GM23338 (cell line): ENCODE measurements at regions not wholly inside any gene's neighbourhood (a gene's known extent, or its start where the extent isn't known, plus 50 kb on each side); places are given as distances from the start of the nearest gene placed in this dataset.

ENCODE experiments used
- ATAC-seq: fragments of 200-7000 bp; cut with Tn5 transposase; 3 replicates; pipeline ENCODE4 v1.9.1; 2020
- DNase-seq: peaks from one replicate; pipeline ENCODE4 v3.0.0-alpha.2; 2015; ENCODE audit warnings: low spot score
- H2AFZ ChIP-seq: fragments of 200-600 bp; sonication (generic); 2 replicates; pipeline ENCODE4 v1.8.0; 2016; ENCODE audit warnings: antibody characterized with exemption, mild to moderate bottlenecking, moderate library complexity
- H3F3A ChIP-seq: fragments of 200-600 bp; sonication (generic); replicated peaks from 2 replicates; pipeline ENCODE4 v1.8.0; 2017; ENCODE audit warnings: antibody characterized with exemption, mixed run types, low read depth
- H3K27ac ChIP-seq: fragments of 200-600 bp; sonication (generic); 2 replicates; pipeline ENCODE4 v1.6.1; 2016; ENCODE audit warnings: low read depth
- H3K27me3 ChIP-seq: fragments of 200-600 bp; sonication (generic); 2 replicates; pipeline ENCODE4 v1.8.0; 2016; ENCODE audit warnings: mild to moderate bottlenecking, mixed run types, moderate library complexity; ENCODE audit not compliant: insufficient read depth
- H3K36me3 ChIP-seq: fragments of 200-600 bp; sonication (generic); 2 replicates; pipeline ENCODE4 v1.8.0; 2016; ENCODE audit warnings: mild to moderate bottlenecking; ENCODE audit not compliant: insufficient read depth
- H3K4me1 ChIP-seq: fragments of 200-600 bp; sonication (generic); 2 replicates; pipeline ENCODE4 v1.8.0; 2016; ENCODE audit warnings: mild to moderate bottlenecking, moderate library complexity; ENCODE audit not compliant: insufficient read depth
- H3K4me2 ChIP-seq: fragments of 200-600 bp; sonication (generic); 2 replicates; pipeline ENCODE4 v1.7.1; 2017; ENCODE audit warnings: mixed run types
- H3K4me3 ChIP-seq: fragments of 200-600 bp; sonication (generic); 2 replicates; pipeline ENCODE4 v1.6.1; 2016; ENCODE audit warnings: mixed run types
- H3K79me2 ChIP-seq: fragments of 200-600 bp; sonication (generic); replicated peaks from 2 replicates; pipeline ENCODE4 v1.8.0; 2017; ENCODE audit warnings: mild to moderate bottlenecking; ENCODE audit not compliant: insufficient read depth
- H3K9me2 ChIP-seq: fragments of 200-600 bp; sonication (generic); 2 replicates; pipeline ENCODE4 v1.8.0; 2017; ENCODE audit not compliant: insufficient read depth
- H4K20me1 ChIP-seq: fragments of 200-600 bp; sonication (generic); replicated peaks from 2 replicates; pipeline ENCODE4 v1.8.0; 2017; ENCODE audit warnings: mild to moderate bottlenecking; ENCODE audit not compliant: insufficient read depth
- H3K27ac Mint-ChIP-seq: 2 replicates; pipeline ENCODE4 v1.8.0; 2020; ENCODE audit warnings: inconsistent platforms, mild to moderate bottlenecking, moderate library complexity, mixed read lengths
- H3K27me3 Mint-ChIP-seq: 3 replicates; pipeline ENCODE4 v1.8.0; 2022; ENCODE audit warnings: low read depth, mild to moderate bottlenecking, moderate library complexity, mixed read lengths, inconsistent platforms; ENCODE audit not compliant: insufficient read depth, poor library complexity
- H3K36me3 Mint-ChIP-seq: 3 replicates; pipeline ENCODE4 v1.8.0; 2021; ENCODE audit warnings: low read depth, mild to moderate bottlenecking, inconsistent platforms, moderate library complexity, mixed read lengths
- H3K4me1 Mint-ChIP-seq: 3 replicates; pipeline ENCODE4 v1.8.0; 2020; ENCODE audit warnings: mild to moderate bottlenecking, inconsistent platforms, mixed read lengths
- H3K4me3 Mint-ChIP-seq: 3 replicates; pipeline ENCODE4 v1.8.0; 2021; ENCODE audit warnings: moderate library complexity, mild to moderate bottlenecking, inconsistent platforms, mixed read lengths
- H3K9me3 Mint-ChIP-seq: 3 replicates; pipeline ENCODE4 v1.8.0; 2020; ENCODE audit warnings: moderate library complexity, mild to moderate bottlenecking, inconsistent platforms, mixed read lengths
- CREB1 ChIP-seq: fragments of 250-450 bp; sonication (Bioruptor Pico); IDR thresholded peaks from 2 replicates; pipeline ENCODE4 v1.5.0; 2020; ENCODE audit warnings: low read depth, mild to moderate bottlenecking, moderate library complexity
- CTCF ChIP-seq, 2 experiments: fragments of 200-600 bp in 1 of 2; sonication (generic) in 1 of 2; conservative IDR thresholded peaks; 2 replicates each; pipeline versions ENCODE4 v1.5.1 to v1.6.1; 2016 to 2017; ENCODE audit warnings: antibody characterized with exemption in 2 of 2, low read depth in 2 of 2, mild to moderate bottlenecking in 2 of 2, moderate library complexity in 1 of 2
- EZH2 ChIP-seq: fragments of 200-600 bp; sonication (generic); IDR thresholded peaks from one replicate; pipeline ENCODE4 v1.8.0; 2017; ENCODE audit warnings: antibody characterized with exemption, mild to moderate bottlenecking, low read depth; ENCODE audit not compliant: unreplicated experiment
- EZH2phosphoT487 ChIP-seq: fragments of 200-600 bp; sonication (generic); IDR thresholded peaks from one replicate; pipeline ENCODE4 v1.8.1; 2018; ENCODE audit warnings: antibody characterized with exemption; ENCODE audit not compliant: unreplicated experiment
- JUNB ChIP-seq: IDR thresholded peaks from one replicate; pipeline ENCODE4 v1.6.1; 2016; ENCODE audit warnings: antibody characterized with exemption; ENCODE audit not compliant: unreplicated experiment
- NANOG ChIP-seq: IDR thresholded peaks from 2 replicates; pipeline ENCODE4 v1.6.1; 2016; ENCODE audit warnings: antibody characterized with exemption, borderline replicate concordance
- POLR2AphosphoS5 ChIP-seq: IDR thresholded peaks from 2 replicates; pipeline ENCODE4 v1.6.1; 2016; ENCODE audit warnings: antibody characterized with exemption, low read depth
- REST ChIP-seq: IDR thresholded peaks from one replicate; pipeline ENCODE4 v1.6.1; 2018; ENCODE audit warnings: antibody characterized with exemption; ENCODE audit not compliant: unreplicated experiment
- STAT1 ChIP-seq: IDR thresholded peaks from one replicate; pipeline ENCODE4 v1.6.1; 2016; ENCODE audit warnings: antibody characterized with exemption; ENCODE audit not compliant: unreplicated experiment
- ZNF114 ChIP-seq: fragments of 250-450 bp; sonication (Bioruptor Pico); IDR thresholded peaks from 2 replicates; pipeline ENCODE4 v1.5.0; 2020; ENCODE audit warnings: mild to moderate bottlenecking, moderate library complexity
- ZNF331 ChIP-seq: fragments of 250-450 bp; sonication (Bioruptor Pico); IDR thresholded peaks from 2 replicates; pipeline ENCODE4 v1.5.0; 2020; ENCODE audit warnings: low read depth, mild to moderate bottlenecking, moderate library complexity
- TF ChIP-seq, protein P1 (sequence below): IDR thresholded peaks from 2 replicates; pipeline ENCODE4 v1.6.1; 2016; ENCODE audit warnings: antibody characterized with exemption
- TF ChIP-seq, protein P2 (sequence below): fragments of 250-450 bp; sonication (Bioruptor Pico); IDR thresholded peaks from 2 replicates; pipeline ENCODE4 v1.5.0; 2020; ENCODE audit warnings: mild to moderate bottlenecking, moderate library complexity

DNA sequence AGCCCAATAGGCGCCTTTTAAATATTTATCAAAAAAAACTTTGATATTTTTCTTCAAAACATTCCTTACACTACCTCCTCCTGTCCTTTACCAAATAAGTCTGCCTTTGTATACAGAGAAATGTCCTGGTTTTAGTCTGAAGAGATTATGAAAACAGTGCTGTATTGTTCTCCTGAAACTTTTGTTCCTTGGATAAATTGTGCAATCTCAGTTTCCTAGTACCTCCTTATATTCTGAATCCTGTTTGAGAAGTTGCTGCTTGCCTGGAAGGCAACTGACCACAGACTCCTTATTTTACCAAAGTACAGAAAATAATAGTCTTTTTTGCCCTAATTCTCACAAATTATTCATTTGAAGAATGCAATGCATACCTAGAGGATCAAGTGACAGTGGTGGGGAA is 349.5 kb downstream of the EPHA7 start:
- H3K4me3 ChIP-seq = no peak overlapping the region
- Mint-ChIP-seq H3K36me3 (peaks cover 11% of the 10 kb centered on the region), H3K27ac (no peak overlapping the region), H3K4me1 (peaks cover 3% of the 10 kb centered on the region; the same call in 2 of the 3 replicates), H3K4me3 (no peak overlapping the region), H3K27me3 (peaks cover 3% of the 10 kb centered on the region), H3K9me3 (peaks cover 11% of the 10 kb centered on the region)
- no peaks in the 10 kb centered on the region for H3K79me2 ChIP-seq
- H3K27me3 ChIP-seq = no peaks in the 10 kb centered on the region; the same call in 1 of the 2 replicates
- no peak overlapping the region for H3K27ac ChIP-seq
- H3K4me2 ChIP-seq = no peak overlapping the region
- H4K20me1 ChIP-seq = no peaks in the 10 kb centered on the region
- peaks cover 6% of the 10 kb centered on the region; the same call in 1 of the 2 replicates for H3K36me3 ChIP-seq
- no peak for ATAC-seq
- DNase-seq = no peak
- H3K9me2 ChIP-seq = peaks cover 2% of the 10 kb centered on the region; the same call in 1 of the 2 replicates
- H3K4me1 ChIP-seq = no peaks in the 10 kb centered on the region
- no peak overlapping the region for H2AFZ ChIP-seq
- TF ChIP-seq EZH2phosphoT487 (no peak), EZH2 (no peak), CREB1 (CRISPR knock-in tag) (no peak), NANOG (no peak), CTCF (conservative IDR thresholded peaks at IDR 0.05; ENCODE audit: low read depth in 2 of 2) (no peak), REST (no peak), ZNF114 (CRISPR knock-in tag) (no peak), POLR2AphosphoS5 (no peak), ZNF331 (CRISPR knock-in tag) (no peak), JUNB (no peak), STAT1 (no peak)
- TF ChIP-seq, protein P1, sequence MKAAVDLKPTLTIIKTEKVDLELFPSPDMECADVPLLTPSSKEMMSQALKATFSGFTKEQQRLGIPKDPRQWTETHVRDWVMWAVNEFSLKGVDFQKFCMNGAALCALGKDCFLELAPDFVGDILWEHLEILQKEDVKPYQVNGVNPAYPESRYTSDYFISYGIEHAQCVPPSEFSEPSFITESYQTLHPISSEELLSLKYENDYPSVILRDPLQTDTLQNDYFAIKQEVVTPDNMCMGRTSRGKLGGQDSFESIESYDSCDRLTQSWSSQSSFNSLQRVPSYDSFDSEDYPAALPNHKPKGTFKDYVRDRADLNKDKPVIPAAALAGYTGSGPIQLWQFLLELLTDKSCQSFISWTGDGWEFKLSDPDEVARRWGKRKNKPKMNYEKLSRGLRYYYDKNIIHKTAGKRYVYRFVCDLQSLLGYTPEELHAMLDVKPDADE = no peak
- TF ChIP-seq, protein P2, sequence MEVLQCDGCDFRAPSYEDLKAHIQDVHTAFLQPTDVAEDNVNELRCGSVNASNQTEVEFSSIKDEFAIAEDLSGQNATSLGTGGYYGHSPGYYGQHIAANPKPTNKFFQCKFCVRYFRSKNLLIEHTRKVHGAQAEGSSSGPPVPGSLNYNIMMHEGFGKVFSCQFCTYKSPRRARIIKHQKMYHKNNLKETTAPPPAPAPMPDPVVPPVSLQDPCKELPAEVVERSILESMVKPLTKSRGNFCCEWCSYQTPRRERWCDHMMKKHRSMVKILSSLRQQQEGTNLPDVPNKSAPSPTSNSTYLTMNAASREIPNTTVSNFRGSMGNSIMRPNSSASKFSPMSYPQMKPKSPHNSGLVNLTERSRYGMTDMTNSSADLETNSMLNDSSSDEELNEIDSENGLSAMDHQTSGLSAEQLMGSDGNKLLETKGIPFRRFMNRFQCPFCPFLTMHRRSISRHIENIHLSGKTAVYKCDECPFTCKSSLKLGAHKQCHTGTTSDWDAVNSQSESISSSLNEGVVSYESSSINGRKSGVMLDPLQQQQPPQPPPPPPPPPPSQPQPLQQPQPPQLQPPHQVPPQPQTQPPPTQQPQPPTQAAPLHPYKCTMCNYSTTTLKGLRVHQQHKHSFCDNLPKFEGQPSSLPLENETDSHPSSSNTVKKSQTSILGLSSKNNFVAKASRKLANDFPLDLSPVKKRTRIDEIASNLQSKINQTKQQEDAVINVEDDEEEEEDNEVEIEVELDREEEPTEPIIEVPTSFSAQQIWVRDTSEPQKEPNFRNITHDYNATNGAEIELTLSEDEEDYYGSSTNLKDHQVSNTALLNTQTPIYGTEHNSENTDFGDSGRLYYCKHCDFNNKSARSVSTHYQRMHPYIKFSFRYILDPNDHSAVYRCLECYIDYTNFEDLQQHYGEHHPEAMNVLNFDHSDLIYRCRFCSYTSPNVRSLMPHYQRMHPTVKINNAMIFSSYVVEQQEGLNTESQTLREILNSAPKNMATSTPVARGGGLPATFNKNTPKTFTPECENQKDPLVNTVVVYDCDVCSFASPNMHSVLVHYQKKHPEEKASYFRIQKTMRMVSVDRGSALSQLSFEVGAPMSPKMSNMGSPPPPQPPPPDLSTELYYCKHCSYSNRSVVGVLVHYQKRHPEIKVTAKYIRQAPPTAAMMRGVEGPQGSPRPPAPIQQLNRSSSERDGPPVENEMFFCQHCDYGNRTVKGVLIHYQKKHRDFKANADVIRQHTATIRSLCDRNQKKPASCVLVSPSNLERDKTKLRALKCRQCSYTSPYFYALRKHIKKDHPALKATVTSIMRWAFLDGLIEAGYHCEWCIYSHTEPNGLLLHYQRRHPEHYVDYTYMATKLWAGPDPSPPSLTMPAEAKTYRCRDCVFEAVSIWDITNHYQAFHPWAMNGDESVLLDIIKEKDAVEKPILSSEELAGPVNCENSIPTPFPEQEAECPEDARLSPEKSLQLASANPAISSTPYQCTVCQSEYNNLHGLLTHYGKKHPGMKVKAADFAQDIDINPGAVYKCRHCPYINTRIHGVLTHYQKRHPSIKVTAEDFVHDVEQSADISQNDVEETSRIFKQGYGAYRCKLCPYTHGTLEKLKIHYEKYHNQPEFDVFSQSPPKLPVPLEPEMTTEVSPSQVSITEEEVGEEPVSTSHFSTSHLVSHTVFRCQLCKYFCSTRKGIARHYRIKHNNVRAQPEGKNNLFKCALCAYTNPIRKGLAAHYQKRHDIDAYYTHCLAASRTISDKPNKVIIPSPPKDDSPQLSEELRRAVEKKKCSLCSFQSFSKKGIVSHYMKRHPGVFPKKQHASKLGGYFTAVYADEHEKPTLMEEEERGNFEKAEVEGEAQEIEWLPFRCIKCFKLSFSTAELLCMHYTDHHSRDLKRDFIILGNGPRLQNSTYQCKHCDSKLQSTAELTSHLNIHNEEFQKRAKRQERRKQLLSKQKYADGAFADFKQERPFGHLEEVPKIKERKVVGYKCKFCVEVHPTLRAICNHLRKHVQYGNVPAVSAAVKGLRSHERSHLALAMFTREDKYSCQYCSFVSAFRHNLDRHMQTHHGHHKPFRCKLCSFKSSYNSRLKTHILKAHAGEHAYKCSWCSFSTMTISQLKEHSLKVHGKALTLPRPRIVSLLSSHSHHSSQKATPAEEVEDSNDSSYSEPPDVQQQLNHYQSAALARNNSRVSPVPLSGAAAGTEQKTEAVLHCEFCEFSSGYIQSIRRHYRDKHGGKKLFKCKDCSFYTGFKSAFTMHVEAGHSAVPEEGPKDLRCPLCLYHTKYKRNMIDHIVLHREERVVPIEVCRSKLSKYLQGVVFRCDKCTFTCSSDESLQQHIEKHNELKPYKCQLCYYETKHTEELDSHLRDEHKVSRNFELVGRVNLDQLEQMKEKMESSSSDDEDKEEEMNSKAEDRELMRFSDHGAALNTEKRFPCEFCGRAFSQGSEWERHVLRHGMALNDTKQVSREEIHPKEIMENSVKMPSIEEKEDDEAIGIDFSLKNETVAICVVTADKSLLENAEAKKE (CRISPR knock-in tag) = no peak
- H3F3A ChIP-seq = no peaks in the 10 kb centered on the region
